GM10248 (cell line): ENCODE measurements at regions not wholly inside any gene's neighbourhood (a gene's known extent, or its start where the extent isn't known, plus 50 kb on each side); places are given as distances from the start of the nearest gene placed in this dataset.

ENCODE experiments used
- CTCF ChIA-PET: fragments of 300-600 bp; sonication (Branson Sonifier 250); formaldehyde crosslinking; extraction: SDS; loops from one replicate; lab custom pipeline; 2021; ENCODE audit warnings: antibody characterized with exemption; lab: Yijun Ruan, JAX
- POLR2A ChIA-PET: fragments of 350-650 bp; sonication (Branson Sonifier 250); formaldehyde crosslinking; extraction: SDS; loops from one replicate; lab custom pipeline; 2020; ENCODE audit warnings: antibody characterized with exemption; lab: Yijun Ruan, JAX
- DNase-seq: peaks from one replicate; pipeline ENCODE4 v3.0.0; 2012; ENCODE audit errors: extremely low spot score
- TF ChIP-seq, protein P1 (sequence below): IDR thresholded peaks from 2 replicates; pipeline ENCODE4 v1.5.1; 2012; ENCODE audit warnings: mild to moderate bottlenecking, low read depth; ENCODE audit errors: extremely low read depth, missing control alignments, control extremely low read depth

DNA sequence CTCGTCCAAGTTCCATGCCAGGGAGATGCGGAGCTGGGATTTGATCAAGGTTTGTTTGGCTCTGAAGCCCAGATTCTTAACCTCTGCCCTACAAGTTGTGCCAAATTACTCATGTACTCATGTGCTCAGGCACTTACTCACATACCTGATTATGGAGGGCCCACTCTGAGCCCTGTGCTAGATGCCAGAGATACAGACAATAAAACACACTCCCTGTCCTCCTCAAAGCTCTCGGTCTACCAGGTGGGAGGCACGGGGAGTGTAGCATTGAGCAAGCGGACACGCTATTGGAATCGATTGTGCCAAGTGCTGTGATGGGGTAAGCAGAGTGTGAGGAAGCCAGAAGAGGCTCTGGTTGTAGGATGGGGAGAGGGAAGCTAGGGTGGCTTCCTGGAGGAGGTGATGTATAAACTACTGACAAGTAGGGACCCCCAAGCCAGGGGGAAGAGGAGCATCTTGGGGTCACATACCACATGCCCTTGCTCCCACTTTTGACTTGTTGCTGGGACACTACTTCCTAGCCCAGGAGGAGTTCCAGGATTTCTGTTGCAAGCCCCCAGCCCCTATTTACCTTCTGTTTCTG lies 49.8 kb upstream of the IFNLR1 start:
- CTCF ChIA-PET: interaction anchor here (1.1 to 1.6 kb wide), 3 partner anchors 9 to 155 kb away, joined by 3 to 6 read pairs (median 4); no protein-coding TSS in a partner anchor
- no peak for DNase-seq
- TF ChIP-seq, protein P1, sequence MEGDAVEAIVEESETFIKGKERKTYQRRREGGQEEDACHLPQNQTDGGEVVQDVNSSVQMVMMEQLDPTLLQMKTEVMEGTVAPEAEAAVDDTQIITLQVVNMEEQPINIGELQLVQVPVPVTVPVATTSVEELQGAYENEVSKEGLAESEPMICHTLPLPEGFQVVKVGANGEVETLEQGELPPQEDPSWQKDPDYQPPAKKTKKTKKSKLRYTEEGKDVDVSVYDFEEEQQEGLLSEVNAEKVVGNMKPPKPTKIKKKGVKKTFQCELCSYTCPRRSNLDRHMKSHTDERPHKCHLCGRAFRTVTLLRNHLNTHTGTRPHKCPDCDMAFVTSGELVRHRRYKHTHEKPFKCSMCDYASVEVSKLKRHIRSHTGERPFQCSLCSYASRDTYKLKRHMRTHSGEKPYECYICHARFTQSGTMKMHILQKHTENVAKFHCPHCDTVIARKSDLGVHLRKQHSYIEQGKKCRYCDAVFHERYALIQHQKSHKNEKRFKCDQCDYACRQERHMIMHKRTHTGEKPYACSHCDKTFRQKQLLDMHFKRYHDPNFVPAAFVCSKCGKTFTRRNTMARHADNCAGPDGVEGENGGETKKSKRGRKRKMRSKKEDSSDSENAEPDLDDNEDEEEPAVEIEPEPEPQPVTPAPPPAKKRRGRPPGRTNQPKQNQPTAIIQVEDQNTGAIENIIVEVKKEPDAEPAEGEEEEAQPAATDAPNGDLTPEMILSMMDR: no peak
- POLR2A ChIA-PET: interaction anchor here (0.6 kb wide), 1 partner anchor 496 kb away, joined by 3 read pairs; no protein-coding TSS in a partner anchor
